Erythroblast (primary cell): ENCODE measurements at regions not wholly inside any gene's neighbourhood (a gene's known extent, or its start where the extent isn't known, plus 50 kb on each side); places are given as distances from the start of the nearest gene placed in this dataset.

ENCODE experiments used
- GATA1 ChIP-seq: IDR thresholded peaks from 2 replicates; pipeline ENCODE4 v1.6.1; 2011; ENCODE audit warnings: low read depth, mild to moderate bottlenecking, control low read depth, low read length, moderate library complexity
- POLR2A ChIP-seq: IDR thresholded peaks from 2 replicates; pipeline ENCODE4 v1.6.1; 2011; ENCODE audit warnings: mild to moderate bottlenecking, low read length

- TF ChIP-seq GATA1 (no peak), POLR2A (no peak)
Observed at GRCh38 chr4:110309675-110310074, 111.3 kb upstream of the ELOVL6 start.
